K562 (cell line): ENCODE measurements at regions not wholly inside any gene's neighbourhood (a gene's known extent, or its start where the extent isn't known, plus 50 kb on each side); places are given as distances from the start of the nearest gene placed in this dataset.

ENCODE experiments used
- ATAC-seq: fragments of 200-7000 bp; cut with Tn5 transposase; 3 replicates; pipeline ENCODE4 v1.9.1; 2020; ENCODE audit warnings: moderate library complexity
- BruUV-seq: library from RNA; stranded (reverse); fragments of 400-500 nt; replicated peaks from 2 replicates; lab custom pipeline; 2021; lab: Mats Ljungman, UMichigan
- CTCF ChIA-PET: fragments of 300-600 bp; formaldehyde crosslinking; extraction: SDS; loops from one replicate; lab custom pipeline; 2021; ENCODE audit warnings: low intra/inter-chr PET ratio; lab: Yijun Ruan, JAX
- POLR2A ChIA-PET: fragments of 300-600, 350-650 bp; sonication (Branson Sonifier 250); formaldehyde crosslinking; extraction: SDS; loops from one replicate; lab custom pipeline; 2021; ENCODE audit warnings: antibody characterized with exemption, inconsistent platforms; lab: Yijun Ruan, JAX
- DNase-seq, 4 experiments: peaks; one replicate each; pipeline versions ENCODE4 v3.0.0 to v3.0.0-alpha.2; 2011 to 2018; ENCODE audit warnings: low spot score in 3 of 4, mixed read lengths in 3 of 4; ENCODE audit errors: extremely low read depth in 1 of 4
- FAIRE-seq: peaks from 2 replicates; lab custom pipeline; 2011; peaks lifted over from hg19 to GRCh38; lab: Jason Lieb, UNC
- H2AFZ ChIP-seq: 2 replicates; pipeline ENCODE4 v1.6.0; 2011; ENCODE audit warnings: low read depth, low read length, control low read depth, inconsistent platforms
- H3K27ac ChIP-seq: fragments of 200-600 bp; 3 replicates; pipeline ENCODE4 v1.8.0; 2011; ENCODE audit warnings: low read depth, mild to moderate bottlenecking, control low read depth, inconsistent platforms, low read length, moderate library complexity, mixed read lengths; ENCODE audit errors: extremely low read depth
- H3K27me3 ChIP-seq, 2 experiments: fragments of 300-600 bp in 1 of 2; 2 replicates in 1 of 2; 3 replicates in 1 of 2; pipeline versions ENCODE4 v1.6.0 to v1.8.0; 2011; ENCODE audit warnings: inconsistent platforms in 2 of 2, low read length in 2 of 2, mild to moderate bottlenecking in 1 of 2, mixed read lengths in 1 of 2, moderate library complexity in 1 of 2; ENCODE audit not compliant: control insufficient read depth in 2 of 2, insufficient read depth in 2 of 2
- H3K36me3 ChIP-seq: fragments of 300-600 bp; 3 replicates; pipeline ENCODE4 v1.8.0; 2011; ENCODE audit warnings: mild to moderate bottlenecking, low read length, inconsistent platforms; ENCODE audit not compliant: control insufficient read depth, insufficient read depth
- H3K4me1 ChIP-seq, 2 experiments: fragments of 200-600 bp in 1 of 2; replicated peaks in 1 of 2; 2 replicates in 1 of 2; 3 replicates in 1 of 2; pipeline versions ENCODE4 v1.5.1 to v1.8.0; 2011; ENCODE audit warnings: inconsistent platforms in 2 of 2, low read length in 2 of 2, mild to moderate bottlenecking in 1 of 2, mixed read lengths in 1 of 2, moderate library complexity in 1 of 2; ENCODE audit not compliant: control insufficient read depth in 2 of 2, insufficient read depth in 2 of 2
- H3K4me2 ChIP-seq: 2 replicates; pipeline ENCODE4 v1.6.1; 2011; ENCODE audit warnings: low read length, control low read depth, inconsistent platforms, mixed read lengths; ENCODE audit not compliant: insufficient read depth
- H3K4me3 ChIP-seq: fragments of 200-600 bp; sonication (generic), shearing (Covaris generic); 2 replicates; pipeline ENCODE4 v1.5.1; 2016; ENCODE audit warnings: control low read depth, inconsistent platforms
- H3K79me2 ChIP-seq: fragments of 200-600 bp; 3 replicates; pipeline ENCODE4 v1.8.0; 2011; ENCODE audit warnings: low read length, inconsistent platforms; ENCODE audit not compliant: control insufficient read depth, insufficient read depth
- H3K9ac ChIP-seq, 2 experiments: 2 replicates each; pipeline versions ENCODE4 v1.6.0 to v1.6.1; 2011; ENCODE audit warnings: low read depth in 2 of 2, low read length in 2 of 2, control low read depth in 1 of 2, inconsistent platforms in 1 of 2, mild to moderate bottlenecking in 1 of 2, mixed read lengths in 1 of 2; ENCODE audit not compliant: insufficient read depth in 1 of 2
- H3K9me1 ChIP-seq: one replicate; pipeline ENCODE4 v1.6.0; 2011; ENCODE audit warnings: inconsistent platforms, mild to moderate bottlenecking, low read length, moderate library complexity; ENCODE audit not compliant: control insufficient read depth, insufficient read depth
- H3K9me3 ChIP-seq: replicated peaks from 2 replicates; pipeline ENCODE4 v1.5.1; 2011; ENCODE audit warnings: low read depth, low read length, inconsistent platforms; ENCODE audit not compliant: control insufficient read depth, insufficient read depth
- H4K20me1 ChIP-seq: replicated peaks from 2 replicates; pipeline ENCODE4 v1.6.1; 2011; ENCODE audit warnings: low read length, inconsistent platforms, mixed read lengths; ENCODE audit not compliant: control insufficient read depth, insufficient read depth
- CEBPZ ChIP-seq: fragments of 150-350 bp; IDR thresholded peaks from 2 replicates; pipeline ENCODE4 v1.6.1; 2014; ENCODE audit warnings: low read depth, mild to moderate bottlenecking, low read length, borderline replicate concordance
- FIP1L1 ChIP-seq: fragments of 200-400 bp; formaldehyde crosslinking; IDR thresholded peaks from 2 replicates; pipeline ENCODE4 v1.6.1; 2018; ENCODE audit warnings: mild to moderate bottlenecking, low read depth, low read length; ENCODE audit not compliant: poor library complexity, severe bottlenecking
- HDAC3 ChIP-seq: fragments of 450-650 bp; IDR thresholded peaks from 2 replicates; pipeline ENCODE4 v1.6.1; 2018; ENCODE audit warnings: borderline replicate concordance, mild to moderate bottlenecking, moderate library complexity; ENCODE audit not compliant: partially characterized antibody
- HDAC8 ChIP-seq: fragments of 450-650 bp; IDR thresholded peaks from 2 replicates; pipeline ENCODE4 v1.6.1; 2016; ENCODE audit warnings: mild to moderate bottlenecking, missing genetic modification characterization, moderate library complexity, missing compliant biosample characterization
- HES1 ChIP-seq: fragments of 450-650 bp; IDR thresholded peaks from 2 replicates; pipeline ENCODE4 v1.6.1; 2016; ENCODE audit warnings: low read depth, mild to moderate bottlenecking, moderate library complexity
- MAFG ChIP-seq: fragments of 450-650 bp; conservative IDR thresholded peaks from 2 replicates; pipeline ENCODE4 v1.6.1; 2016; ENCODE audit warnings: missing genetic modification characterization, missing compliant biosample characterization
- NCOA4 ChIP-seq: fragments of 450-650 bp; IDR thresholded peaks from 2 replicates; pipeline ENCODE4 v1.6.1; 2018; ENCODE audit warnings: mild to moderate bottlenecking; ENCODE audit not compliant: partially characterized antibody
- NFE2L1 ChIP-seq: fragments of 450-650 bp; IDR thresholded peaks from 2 replicates; pipeline ENCODE4 v1.6.1; 2016; ENCODE audit warnings: missing genetic modification characterization, low read depth, mild to moderate bottlenecking, missing compliant biosample characterization, moderate library complexity, borderline replicate concordance
- SRSF1 ChIP-seq: fragments of 200-400 bp; formaldehyde crosslinking; IDR thresholded peaks from 2 replicates; pipeline ENCODE4 v1.6.1; 2017; ENCODE audit warnings: mild to moderate bottlenecking, low read depth, low read length, moderate library complexity
- STAG1 ChIP-seq: sonication (generic); formaldehyde crosslinking; IDR thresholded peaks from 2 replicates; pipeline ENCODE4 v1.5.0; 2020; ENCODE audit warnings: missing genetic modification reagents, borderline replicate concordance
- TBP ChIP-seq: optimal IDR thresholded peaks from 2 replicates; pipeline ENCODE3; 2011; ENCODE audit warnings: low read depth, low read length, improper control_type of control experiment
- TSC22D4 ChIP-seq: fragments of 450-650 bp; IDR thresholded peaks from 2 replicates; pipeline ENCODE4 v1.6.1; 2016; ENCODE audit warnings: missing genetic modification characterization, missing biosample characterization, control low read depth
- U2AF2 ChIP-seq: fragments of 200-400 bp; formaldehyde crosslinking; optimal IDR thresholded peaks from 2 replicates; pipeline ENCODE3; 2017; ENCODE audit warnings: low read depth, mild to moderate bottlenecking, low read length
- ZKSCAN8 ChIP-seq: fragments of 200-800 bp; sonication (Bioruptor generic); IDR thresholded peaks from 2 replicates; pipeline ENCODE4 v1.6.1; 2016; ENCODE audit warnings: missing genetic modification characterization, missing compliant biosample characterization
- ZNF253 ChIP-seq: fragments of 250-450 bp; sonication (Bioruptor Pico); conservative IDR thresholded peaks from 2 replicates; pipeline ENCODE4 v1.6.1; 2021; ENCODE audit warnings: mild to moderate bottlenecking
- ZNF445 ChIP-seq: fragments of 250-450 bp; sonication (Bioruptor Pico); IDR thresholded peaks from 2 replicates; pipeline ENCODE4 v1.4.0; 2020; ENCODE audit warnings: low read depth, mild to moderate bottlenecking, moderate library complexity
- WGBS: fragments of 100-300 bp; shearing (Covaris generic); methylation state at CpG from one replicate; pipeline ENCODE4 v1.1.6; 2016; ENCODE audit warnings: low coverage, mixed read lengths; ENCODE audit not compliant: insufficient coverage; ENCODE audit errors: missing lambda C conversion rate; 5-methylcytosine and 5-hydroxymethylcytosine counted together
- in situ Hi-C: fragments of 300-500 bp; cut with MboI; formaldehyde crosslinking; loops from 4 replicates; pipeline ENCODE4 v1.15.0; 2018; ENCODE audit warnings: inconsistent platforms, mixed read lengths
- intact Hi-C: fragments of 100-400 bp; cut with micrococcal nuclease; formaldehyde crosslinking; loops from 2 replicates; pipeline ENCODE4 v1.14.2; 2022

GRCh38 chr3:177300842-177301241 lies 103.6 kb upstream of the TBL1XR1 start (continued):
- TF ChIP-seq CEBPZ (no peak), HES1 (no peak), NFE2L1 (tag) (no peak), MAFG (tag) (no peak), HDAC3 (no peak), STAG1 (CRISPR knock-in tag) (no peak)

GRCh38 chr3:177306252-177306651 lies 109.0 kb upstream of the TBL1XR1 start:
- no peaks in the 10 kb centered on the region for H3K4me1 ChIP-seq
- H3K4me2 ChIP-seq, result no peak overlapping the region
- no peak overlapping the region for H2AFZ ChIP-seq
- FAIRE-seq (no peak), DNase-seq (no peak), ATAC-seq (no peak)
- H3K27ac ChIP-seq, result no peak overlapping the region
- CTCF ChIA-PET, result interaction anchor here (0.7 kb wide), 1 partner anchor 178 kb away, joined by 3 read pairs; no protein-coding TSS in a partner anchor
- no peaks in the 10 kb centered on the region for H4K20me1 ChIP-seq
- H3K27me3 ChIP-seq, result no peaks in the 10 kb centered on the region
- no TSS peak for BruUV-seq
- no peaks in the 10 kb centered on the region; the same call in none of the 2 replicates for H3K9me3 ChIP-seq
- intact Hi-C loops (no loop called here), in situ Hi-C loops (no loop called here)
- H3K79me2 ChIP-seq, result no peaks in the 10 kb centered on the region
- 86% methylated on average over 2 of the region's 2 CpGs for whole genome bisulfite sequencing
- POLR2A ChIA-PET, result no interaction called here
- H3K9me1 ChIP-seq, result no peaks in the 10 kb centered on the region
- H3K4me3 ChIP-seq, result no peak overlapping the region
- no peak overlapping the region for H3K9ac ChIP-seq
- no peaks in the 10 kb centered on the region for H3K36me3 ChIP-seq
- TF ChIP-seq ZKSCAN8 (CRISPR knock-in tag), result no peak
- TF ChIP-seq ZNF445 (CRISPR knock-in tag), result no peak
- no peak for TF ChIP-seq SRSF1
- TF ChIP-seq FIP1L1, result no peak
- TF ChIP-seq TBP, result no peak
- TF ChIP-seq NCOA4, result no peak
- TF ChIP-seq HDAC8 (tag), result no peak
- no peak for TF ChIP-seq TSC22D4
- no peak for TF ChIP-seq U2AF2
- TF ChIP-seq ZNF253 (CRISPR knock-in tag), result no peak
